ENCODE measurements at regions not wholly inside any gene's neighbourhood (a gene's known extent, or its start where the extent isn't known, plus 50 kb on each side); places are given as distances from the start of the nearest gene placed in this dataset.
"Not testable (repeated sequence)": the region's sequence is repeated elsewhere in the genome, so short reads cannot be mapped to it uniquely, and the experiment has no call there.

GRCh38 chr10:91003379-91003778 is 82.5 kb upstream of the ANKRD1 start:
- not testable (repeated sequence) for DNase-seq (ENCODE audit: low spot score)

GRCh38 chr10:91005276-91005675 is 84.4 kb upstream of the ANKRD1 start:
- not testable (repeated sequence) for DNase-seq (ENCODE audit: low spot score)

DNA sequence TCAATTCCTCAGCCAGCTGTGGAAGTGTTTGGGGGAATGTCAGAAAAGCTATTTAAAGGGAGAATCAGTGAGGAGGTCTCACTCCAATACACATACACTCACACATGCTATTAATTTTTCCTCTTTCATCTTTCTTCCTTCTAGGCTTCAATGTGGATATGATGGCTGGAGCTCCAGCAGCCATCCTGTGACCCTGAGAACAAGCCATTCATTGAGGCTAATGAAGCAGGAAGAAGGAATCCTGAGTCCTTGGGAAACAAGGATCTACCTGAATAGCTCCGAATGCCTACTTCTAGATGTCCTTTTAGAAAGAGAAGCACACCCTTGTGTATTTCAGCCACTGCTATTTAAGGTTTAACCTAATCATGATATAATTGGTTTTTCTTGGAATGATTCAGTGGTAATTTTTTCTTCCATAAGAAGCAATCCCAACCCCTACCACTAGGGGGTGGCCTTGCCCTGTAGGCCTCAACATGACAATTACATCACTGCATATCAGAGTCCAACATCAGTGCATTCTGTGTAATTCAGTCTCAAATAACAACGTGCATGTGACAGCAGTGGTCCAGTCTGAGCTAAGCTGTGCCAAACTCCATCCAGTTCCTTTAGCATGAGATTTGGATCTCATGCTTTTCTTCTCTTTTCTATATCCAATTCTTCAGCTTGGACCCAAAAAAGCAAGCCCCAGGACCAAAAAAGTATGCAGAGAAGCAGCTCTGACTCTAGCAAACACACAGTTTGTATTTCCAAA is 85.3 kb upstream of the ANKRD1 start:
- DNase-seq (ENCODE audit: low spot score) = peak; percentile 83

- peak; percentile 3 for DNase-seq (ENCODE audit: low spot score)
Measured at GRCh38 chr10:91006752-91007346, 86.0 kb upstream of the ANKRD1 start.

GRCh38 chr10:91007655-91008054 is 86.8 kb upstream of the ANKRD1 start:
- DNase-seq (ENCODE audit: low spot score) = no peak

DNA sequence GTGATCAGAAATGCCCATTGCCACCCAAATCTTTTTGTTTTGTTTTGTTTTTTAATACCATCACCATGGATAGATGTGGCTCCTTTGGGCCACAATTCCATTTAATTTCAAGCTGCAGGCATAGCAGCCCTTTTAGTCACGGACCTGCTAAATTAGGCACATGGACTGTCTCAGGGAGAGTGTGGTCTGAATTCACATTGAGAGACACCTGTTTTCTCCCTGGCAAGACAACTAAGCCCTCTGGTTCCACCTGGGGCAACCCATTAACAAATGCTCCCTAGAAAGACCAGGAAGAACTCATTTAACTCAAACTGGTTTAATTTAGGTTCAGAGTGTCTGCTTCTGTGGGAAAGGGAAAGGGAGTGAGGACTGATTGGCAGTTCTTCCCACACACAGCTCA is 88.2 kb upstream of the ANKRD1 start:
- no peak for DNase-seq (ENCODE audit: low spot score)

DNA sequence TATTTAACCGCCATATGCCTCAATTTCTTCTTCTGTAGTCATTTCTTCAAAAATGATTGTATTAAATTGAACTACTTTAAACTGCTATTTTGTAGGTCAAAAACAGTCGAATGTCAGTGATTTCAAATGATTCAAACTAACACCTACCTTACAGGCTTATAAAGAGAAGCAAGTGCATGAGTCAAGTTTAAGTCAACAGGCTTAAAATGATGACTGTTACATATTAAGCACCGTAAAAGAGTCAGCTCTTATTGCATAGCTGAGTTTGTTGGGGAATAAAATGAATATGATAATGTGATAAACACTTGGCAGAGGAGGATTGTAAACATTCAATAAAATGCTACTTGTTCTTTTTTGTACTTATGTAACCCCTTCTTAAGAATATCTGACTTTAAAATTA is 90.1 kb upstream of the ANKRD1 start:
- no peak for DNase-seq (ENCODE audit: low spot score)

GRCh38 chr10:91012502-91012901 is 91.6 kb upstream of the ANKRD1 start:
- no peak for DNase-seq (ENCODE audit: low spot score)

GRCh38 chr10:91013985-91014384 is 93.1 kb upstream of the ANKRD1 start:
- DNase-seq (ENCODE audit: low spot score) = no peak

DNA sequence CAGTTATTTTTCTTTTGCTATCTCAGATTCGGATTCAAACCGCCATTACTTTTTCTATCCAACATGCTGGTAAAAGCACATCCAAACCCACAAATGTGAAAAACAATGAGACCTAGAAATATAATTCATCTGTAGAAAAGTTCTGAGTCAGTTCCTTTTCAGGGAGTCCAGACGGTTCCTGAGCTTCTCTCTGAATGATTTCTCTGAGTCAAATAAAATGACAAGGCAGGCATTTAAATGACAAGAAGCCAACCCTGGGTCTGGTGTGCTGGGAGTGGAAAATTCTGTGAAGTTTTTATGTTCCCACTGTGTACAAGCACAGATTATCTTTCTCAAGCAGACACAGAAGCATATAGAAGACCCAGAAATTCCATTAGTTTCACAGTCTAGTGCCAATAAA is 96.3 kb upstream of the ANKRD1 start:
- DNase-seq (ENCODE audit: low spot score) = no peak

- no peak for DNase-seq (ENCODE audit: low spot score)
Measured at GRCh38 chr10:91021901-91022300, 101.0 kb upstream of the ANKRD1 start.

DNA sequence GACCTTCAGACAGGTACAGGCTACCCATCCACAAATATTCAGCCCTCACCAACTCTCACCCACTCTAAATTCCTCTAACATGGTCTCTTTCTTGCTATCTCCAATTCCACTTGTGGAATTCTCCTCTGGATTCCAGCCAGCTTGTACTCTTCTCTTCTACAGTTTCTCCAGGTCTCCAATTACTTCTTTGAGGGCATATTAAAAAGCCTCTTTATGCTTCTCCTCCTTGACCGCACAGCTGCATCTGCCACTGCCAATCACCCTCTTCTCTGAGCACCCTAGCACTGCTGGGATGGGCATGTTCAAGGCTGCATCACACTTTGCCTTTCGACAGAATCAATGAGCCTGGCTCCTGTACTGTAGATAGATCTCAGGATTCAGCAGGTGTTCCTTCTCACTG is 101.5 kb upstream of the ANKRD1 start:
- no peak for DNase-seq (ENCODE audit: low spot score)

- DNase-seq (ENCODE audit: low spot score) = no peak
Measured at GRCh38 chr10:91022924-91023699, 102.2 kb upstream of the ANKRD1 start.

DNA sequence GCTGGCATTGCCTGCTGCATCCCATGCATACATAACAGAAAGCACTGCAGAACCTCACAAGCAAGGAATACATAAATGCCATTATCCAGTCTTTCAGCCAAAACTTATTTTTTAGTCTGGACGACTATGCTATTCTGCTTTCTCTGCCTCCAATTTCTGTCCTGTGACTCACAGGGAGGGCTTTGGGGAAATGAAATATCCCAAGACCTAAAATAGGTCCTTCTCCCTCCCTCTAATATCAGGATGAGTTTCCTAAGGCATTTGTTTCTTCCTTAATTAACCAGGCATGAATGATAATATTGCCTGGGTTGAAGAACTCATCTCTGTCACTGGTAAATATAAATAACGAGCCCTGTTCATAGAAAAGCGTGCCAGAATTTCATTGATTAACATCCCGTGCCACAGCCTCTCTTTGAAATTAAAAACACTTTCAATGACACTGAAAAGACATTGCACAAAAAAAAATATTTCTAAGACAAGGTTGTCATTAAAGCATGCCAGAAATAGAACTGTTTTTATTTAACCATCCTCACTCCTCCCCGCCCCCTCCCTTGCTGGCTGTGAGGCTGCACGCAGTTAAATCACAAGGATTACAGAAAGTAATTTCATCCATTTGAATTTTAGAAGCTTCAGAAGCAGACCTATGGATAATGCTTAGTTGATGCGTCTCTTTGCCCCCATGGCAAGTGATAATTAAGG is 103.0 kb upstream of the ANKRD1 start:
- DNase-seq (ENCODE audit: low spot score) = no peak

DNA sequence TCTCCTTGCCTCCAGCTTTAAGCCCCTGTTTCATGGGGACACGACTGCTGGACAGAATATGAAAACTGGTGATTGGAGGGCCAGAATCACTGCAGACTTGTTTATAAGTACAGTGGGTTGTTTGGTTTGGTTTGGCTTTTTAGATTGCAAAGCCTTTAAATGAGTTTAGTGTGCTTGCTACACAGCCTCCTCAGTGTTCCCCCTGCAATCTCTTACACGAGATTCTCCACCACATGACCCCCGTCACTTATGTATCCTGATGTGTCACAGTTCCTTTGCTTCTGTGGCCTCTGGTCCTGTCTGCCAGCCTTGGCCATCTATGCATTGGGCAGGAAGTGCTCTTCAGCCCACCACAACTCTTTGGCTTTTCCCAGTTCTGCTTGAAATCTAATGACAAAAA is 103.7 kb upstream of the ANKRD1 start:
- no peak for DNase-seq (ENCODE audit: low spot score)

DNA sequence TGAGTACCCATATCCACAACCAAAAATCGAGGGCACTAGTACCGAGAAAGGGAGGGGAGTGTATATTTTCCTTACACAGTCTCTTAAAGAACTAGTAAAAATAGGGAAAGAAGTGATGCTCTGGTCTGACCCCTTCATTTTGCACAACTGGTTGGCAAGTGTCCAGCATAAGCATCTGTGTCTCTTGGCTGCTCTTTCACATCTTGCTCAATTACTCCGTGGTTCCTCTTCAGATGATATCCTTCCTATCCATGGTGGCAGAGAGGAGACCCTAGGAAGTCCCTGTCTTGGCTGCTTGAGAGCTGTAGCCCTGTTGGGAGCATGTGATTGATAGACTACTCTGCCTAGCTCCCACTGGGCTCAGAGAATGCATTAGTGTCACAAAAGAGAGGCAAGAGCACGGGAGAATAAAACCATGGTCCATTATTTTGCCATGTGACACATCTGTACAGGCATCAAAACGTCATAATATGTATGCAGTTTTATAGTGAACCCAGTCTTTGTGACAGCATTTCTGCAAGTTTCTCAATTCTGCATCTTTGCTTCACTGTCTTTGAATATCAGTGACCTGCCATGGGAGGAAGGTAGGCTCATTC is 111.8 kb upstream of the ANKRD1 start:
- no peak for DNase-seq (ENCODE audit: low spot score)

DNA sequence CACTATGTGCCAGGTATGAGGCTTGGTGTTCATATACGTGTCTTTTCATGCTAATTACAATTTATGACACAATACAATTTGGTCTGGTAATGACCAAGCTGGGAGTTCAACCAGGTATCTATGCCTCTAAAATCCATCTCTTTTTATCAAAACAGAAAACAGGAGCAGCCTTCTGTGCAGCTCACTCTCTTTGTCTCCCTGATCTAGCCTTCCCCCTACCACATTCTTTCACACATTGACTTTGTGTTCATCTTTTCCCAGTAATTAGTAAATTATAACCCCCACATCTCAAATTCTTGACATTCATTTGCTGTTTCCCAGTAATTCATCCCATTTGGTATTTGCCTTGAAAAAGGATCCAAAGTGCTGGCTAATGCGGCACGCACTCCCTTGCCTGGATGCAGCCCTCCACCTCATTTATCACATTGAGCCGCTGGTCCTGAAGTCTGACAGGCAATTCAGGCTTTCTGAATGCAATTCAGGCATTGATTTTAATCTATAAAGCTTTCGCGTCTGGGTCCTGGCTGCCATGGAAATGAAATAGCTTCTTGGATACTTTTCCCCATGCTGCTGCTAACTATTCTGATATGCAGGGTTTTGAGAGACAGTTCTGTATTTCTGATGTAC is 112.5 kb upstream of the ANKRD1 start:
- DNase-seq (ENCODE audit: low spot score) = no peak

- peak; percentile 30 for DNase-seq (ENCODE audit: low spot score)
Measured at GRCh38 chr10:91034042-91034441, 113.2 kb upstream of the ANKRD1 start.

DNA sequence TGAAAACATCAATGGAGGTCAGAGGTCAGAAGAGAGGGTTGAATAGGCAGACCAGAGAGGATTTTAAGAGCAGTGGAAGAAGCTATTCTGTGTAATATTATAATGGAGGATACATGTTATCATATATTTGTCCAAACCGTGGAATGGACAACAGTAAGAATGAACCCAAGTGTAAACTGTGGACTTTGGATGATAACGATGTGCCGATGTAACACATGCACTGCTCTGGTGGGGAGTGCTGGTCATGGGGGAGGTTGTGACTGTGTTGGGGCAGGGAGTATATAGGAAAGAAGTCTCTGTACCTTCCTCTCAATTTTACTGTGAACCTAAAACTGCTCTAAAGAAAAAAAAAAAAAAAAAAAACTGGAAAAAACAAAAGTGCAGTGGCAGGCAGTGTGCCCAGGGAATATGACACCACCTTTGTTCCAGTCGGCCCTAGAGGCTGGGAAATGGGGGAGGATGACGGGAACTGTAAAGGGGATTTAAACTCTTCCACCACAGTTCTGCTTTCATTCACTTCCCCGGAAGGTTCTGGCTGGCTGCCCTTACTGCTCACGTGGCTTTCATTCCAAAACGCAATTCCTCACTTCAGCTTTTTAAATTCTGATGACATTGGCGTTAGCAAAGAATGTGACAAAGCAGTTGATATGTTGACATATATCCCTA is 113.7 kb upstream of the ANKRD1 start:
- DNase-seq (ENCODE audit: low spot score) = no peak

- no peak for DNase-seq (ENCODE audit: low spot score)
Measured at GRCh38 chr10:91035650-91036292, 114.9 kb upstream of the ANKRD1 start.

Data from CD4-positive, alpha-beta T cell treated with Interleukin-2 at 100 ng/mL for 4 hours (primary cell).